C4-2B (cell line): ENCODE measurements at regions not wholly inside any gene's neighbourhood (a gene's known extent, or its start where the extent isn't known, plus 50 kb on each side); places are given as distances from the start of the nearest gene placed in this dataset.

Experiments
- CTCF ChIP-seq: fragments of 450-650 bp; conservative IDR thresholded peaks from 2 replicates; pipeline ENCODE4 v1.5.1; 2017; ENCODE audit warnings: mild to moderate bottlenecking
- ZFX ChIP-seq: fragments of 450-650 bp; IDR thresholded peaks from 2 replicates; pipeline ENCODE4 v1.6.1; 2017

GRCh38 chr9:135348076-135348787 is 131.3 kb upstream of the PPP1R26 start:
- TF ChIP-seq CTCF (no peak), ZFX (no peak)
